Large intestine (tissue), 3 donors: ENCODE measurements at regions not wholly inside any gene's neighbourhood (a gene's known extent, or its start where the extent isn't known, plus 50 kb on each side); places are given as distances from the start of the nearest gene placed in this dataset.

Source experiments
- DNase-seq, 2 donors: peaks; one replicate each; pipeline versions ENCODE4 v3.0.0 to v3.0.0-alpha.2; 2013
- H3K27ac ChIP-seq: one replicate; pipeline ENCODE4 v1.5.1; 2013; ENCODE audit warnings: low read length
- H3K27me3 ChIP-seq: 2 replicates; pipeline ENCODE4 v1.6.1; 2013; ENCODE audit warnings: low read length; ENCODE audit not compliant: control insufficient read depth, insufficient read depth
- H3K36me3 ChIP-seq: 2 replicates; pipeline ENCODE4 v1.6.1; 2013; ENCODE audit warnings: low read length; ENCODE audit not compliant: control insufficient read depth, insufficient read depth
- H3K4me1 ChIP-seq: one replicate; pipeline ENCODE4 v1.6.1; 2013; ENCODE audit warnings: low read length; ENCODE audit not compliant: control insufficient read depth, insufficient read depth
- H3K4me3 ChIP-seq: one replicate; pipeline ENCODE4 v1.5.1; 2013; ENCODE audit warnings: low read length
- H3K9me3 ChIP-seq: one replicate; pipeline ENCODE4 v1.6.1; 2013; ENCODE audit warnings: mild to moderate bottlenecking, low read depth, low read length, moderate library complexity; ENCODE audit not compliant: control insufficient read depth
- WGBS: methylation state at CpG from one replicate; pipeline ENCODE4 v1.1.5; 2013; ENCODE audit warnings: low lambda C conversion rate; ENCODE audit not compliant: insufficient coverage; 5-methylcytosine and 5-hydroxymethylcytosine counted together

DNA sequence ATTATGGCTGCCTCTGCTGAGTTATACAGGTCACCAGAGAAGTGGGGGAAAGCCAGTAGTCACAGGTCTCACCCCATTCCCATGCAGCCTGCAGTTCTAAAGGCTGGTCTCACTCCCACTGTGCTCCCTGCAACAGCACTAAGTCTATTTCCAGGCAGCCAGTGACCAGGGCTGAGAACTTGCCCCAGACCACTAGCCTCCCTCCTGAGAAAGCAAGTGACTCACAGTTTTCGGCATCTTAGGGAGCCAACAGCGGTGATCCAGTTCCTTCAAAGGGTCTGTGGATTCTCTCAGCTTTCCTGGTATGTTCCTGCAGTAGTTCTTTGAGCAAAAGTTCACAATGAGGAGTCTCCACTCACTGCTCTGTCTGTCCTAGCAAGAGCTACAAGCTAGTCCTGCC lies 329.6 kb upstream of the MAP2 start:
- H3K36me3 ChIP-seq, result no peaks in the 10 kb centered on the region
- DNase-seq, result no peak
- no peak overlapping the region for H3K27ac ChIP-seq
- no peaks in the 10 kb centered on the region for H3K4me1 ChIP-seq
- H3K9me3 ChIP-seq, result no peaks in the 10 kb centered on the region
- H3K27me3 ChIP-seq, result no peaks in the 10 kb centered on the region
- no CpG with 5 or more reads among the region's 2 CpGs for WGBS
- H3K4me3 ChIP-seq, result no peak overlapping the region

DNA sequence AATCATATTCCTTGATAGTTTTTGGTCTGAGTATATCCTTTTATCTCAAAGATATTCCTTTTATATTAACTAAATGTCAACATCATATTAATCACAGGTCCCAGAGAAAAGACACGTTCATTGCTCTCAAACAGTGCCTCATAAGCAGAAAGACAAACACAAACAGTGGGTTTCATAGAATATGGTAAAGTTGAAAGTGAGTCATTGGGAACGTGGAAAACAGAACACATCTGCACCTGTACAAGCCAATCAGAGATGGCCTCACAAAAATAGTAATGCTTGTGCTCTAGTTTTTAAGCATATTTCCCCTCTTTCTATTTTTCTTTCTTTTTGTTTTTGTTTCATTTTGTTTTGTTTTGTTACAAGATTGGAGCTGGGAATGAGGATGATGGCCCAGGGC lies 328.4 kb upstream of the MAP2 start:
- Histone ChIP-seq H3K9me3 (no peaks in the 10 kb centered on the region), H3K4me3 (no peak overlapping the region), H3K27me3 (no peaks in the 10 kb centered on the region), H3K27ac (no peak overlapping the region), H3K4me1 (no peaks in the 10 kb centered on the region), H3K36me3 (no peaks in the 10 kb centered on the region)
- WGBS, result 30% methylated on average over 2 of the region's 2 CpGs
- DNase-seq, result no peak

DNA sequence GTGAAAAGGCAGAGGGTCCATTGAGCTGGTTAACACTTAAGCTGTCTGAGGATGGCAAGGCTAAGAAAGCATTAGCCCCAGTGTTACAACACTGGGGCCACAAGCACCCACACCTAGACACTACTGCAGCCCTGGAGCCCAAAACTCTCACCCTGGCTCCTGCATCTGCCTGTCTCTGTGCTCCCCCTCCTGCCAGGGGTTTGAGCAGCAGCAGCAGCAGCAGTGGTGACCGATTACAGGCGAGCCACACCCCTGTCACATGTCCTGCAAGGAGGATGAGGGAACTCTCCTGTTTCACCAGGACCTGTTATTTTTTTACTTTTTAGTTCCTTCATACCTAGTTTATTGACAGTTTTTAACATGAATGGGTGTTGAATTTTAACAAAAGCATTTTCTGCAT lies 326.7 kb upstream of the MAP2 start:
- Histone ChIP-seq H3K36me3 (no peaks in the 10 kb centered on the region), H3K9me3 (no peaks in the 10 kb centered on the region), H3K4me3 (no peak overlapping the region), H3K4me1 (no peaks in the 10 kb centered on the region), H3K27ac (no peak overlapping the region), H3K27me3 (no peaks in the 10 kb centered on the region)
- DNase-seq, result no peak
- WGBS, result no CpG with 5 or more reads among the region's 2 CpGs

DNA sequence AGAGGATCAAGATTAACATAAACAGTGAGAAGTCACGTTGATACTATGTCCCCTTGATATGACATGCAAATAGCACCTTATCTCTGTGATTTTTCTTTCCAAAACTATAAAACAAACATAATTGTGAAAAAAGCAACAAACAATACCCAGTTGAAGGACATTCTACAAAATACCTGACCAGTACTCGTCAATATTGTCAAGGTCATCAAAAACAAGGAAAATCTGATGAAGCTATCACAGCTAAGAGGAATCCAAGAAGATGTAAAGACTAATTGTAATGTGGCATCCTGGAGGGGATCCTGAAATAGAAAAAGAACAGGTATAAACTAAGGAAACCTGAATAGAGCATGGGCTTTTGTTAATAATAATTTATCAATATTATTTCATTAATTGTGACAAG lies 321.5 kb upstream of the MAP2 start:
- no peaks in the 10 kb centered on the region for H3K4me1 ChIP-seq
- H3K9me3 ChIP-seq, result no peaks in the 10 kb centered on the region
- no peaks in the 10 kb centered on the region for H3K36me3 ChIP-seq
- no peak for DNase-seq
- no peaks in the 10 kb centered on the region for H3K27me3 ChIP-seq
- 17% methylated on average over 1 of the region's 2 CpGs for WGBS
- no peak overlapping the region for H3K4me3 ChIP-seq
- no peak overlapping the region for H3K27ac ChIP-seq

- Histone ChIP-seq H3K27me3 (no peaks in the 10 kb centered on the region), H3K4me3 (no peak overlapping the region), H3K27ac (no peak overlapping the region), H3K4me1 (no peaks in the 10 kb centered on the region), H3K9me3 (no peaks in the 10 kb centered on the region), H3K36me3 (no peaks in the 10 kb centered on the region)
- DNase-seq, result no peak
- WGBS, result no CpG with 5 or more reads among the region's 6 CpGs
Observed at GRCh38 chr2:209113026-209113425, 310.8 kb upstream of the MAP2 start.

DNA sequence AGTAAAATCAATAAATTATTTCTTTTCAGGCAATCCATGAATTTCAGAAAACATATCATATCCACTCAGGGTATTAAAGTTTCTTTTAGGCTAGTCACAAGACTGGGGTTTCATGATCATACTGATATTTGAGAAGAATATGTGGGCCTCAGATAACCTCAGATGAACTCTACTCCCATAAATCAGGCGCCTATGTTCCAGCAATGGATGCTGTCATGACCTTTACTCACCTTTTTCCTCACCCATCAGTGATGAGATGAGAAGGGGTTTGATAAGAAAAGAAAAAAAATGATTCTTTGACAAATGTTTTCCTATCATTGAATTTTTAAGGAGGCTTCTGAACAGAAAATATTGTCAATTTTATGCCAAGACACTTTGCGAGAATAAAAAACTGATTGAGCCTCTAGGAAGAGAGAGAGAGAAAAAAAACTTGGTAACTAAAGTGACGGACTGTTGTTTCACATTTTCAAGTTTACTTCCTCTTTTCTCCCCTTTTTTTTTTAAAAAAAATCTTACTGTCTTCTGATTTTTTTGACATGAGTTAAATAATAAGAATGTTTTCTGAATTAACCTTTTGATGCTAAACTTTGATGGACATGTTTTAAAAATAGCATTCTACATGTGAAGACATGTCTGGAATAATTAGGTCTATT lies 309.1 kb upstream of the MAP2 start:
- Histone ChIP-seq H3K4me3 (no peak overlapping the region), H3K9me3 (no peaks in the 10 kb centered on the region), H3K36me3 (no peaks in the 10 kb centered on the region), H3K4me1 (no peaks in the 10 kb centered on the region), H3K27ac (no peak overlapping the region), H3K27me3 (no peaks in the 10 kb centered on the region)
- WGBS, result 80% methylated on average over 1 of the region's 3 CpGs
- no peak for DNase-seq

DNA sequence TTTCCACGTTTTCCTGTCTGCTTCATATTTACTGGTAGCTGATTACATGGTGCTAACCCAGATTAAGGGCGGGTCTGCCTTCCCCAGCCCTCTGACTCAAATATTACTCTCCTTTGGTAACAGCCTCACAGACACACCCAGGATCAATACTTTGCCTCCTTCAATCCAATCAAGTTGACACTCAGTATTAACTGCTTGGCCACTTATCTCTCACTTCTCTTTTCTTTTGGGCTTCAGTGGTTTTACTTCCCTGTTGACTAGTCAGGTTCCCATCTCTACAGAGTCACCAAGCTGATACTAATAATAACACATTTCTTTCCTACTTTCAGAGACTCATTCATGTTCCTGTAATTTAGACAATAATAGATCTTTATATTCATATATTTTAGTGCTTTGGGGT lies 302.2 kb upstream of the MAP2 start:
- Histone ChIP-seq H3K9me3 (no peaks in the 10 kb centered on the region), H3K27me3 (no peaks in the 10 kb centered on the region), H3K27ac (no peak overlapping the region), H3K36me3 (no peaks in the 10 kb centered on the region), H3K4me3 (no peak overlapping the region), H3K4me1 (no peaks in the 10 kb centered on the region)
- WGBS, result no CpG with 5 or more reads among the region's 2 CpGs
- no peak for DNase-seq

- no peak for DNase-seq
- H3K4me3 ChIP-seq, result no peak overlapping the region
- WGBS, result no CpG with 5 or more reads among the region's 1 CpG
Observed at GRCh38 chr2:209125291-209125690, 298.6 kb upstream of the MAP2 start.

DNA sequence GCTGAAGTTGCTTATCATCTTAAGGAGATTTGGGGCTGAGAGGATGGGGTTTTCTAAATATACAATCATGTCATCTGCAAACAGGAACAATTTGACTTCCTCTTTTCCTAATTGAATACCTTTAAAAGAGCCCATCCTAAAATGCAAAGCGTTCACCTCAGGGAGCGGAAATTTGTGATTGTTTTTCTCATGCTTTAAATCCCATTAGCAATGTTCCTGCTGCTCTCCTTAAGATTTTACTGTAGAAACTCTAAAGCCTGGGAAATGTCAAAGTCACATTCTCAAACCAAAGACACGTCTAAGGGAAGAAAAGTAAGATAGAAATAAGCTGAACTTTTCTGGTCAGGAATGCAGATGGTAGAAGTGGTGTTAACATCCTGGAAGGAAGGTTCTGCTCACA lies 285.8 kb upstream of the MAP2 start:
- no peaks in the 10 kb centered on the region for H3K4me1 ChIP-seq
- no peaks in the 10 kb centered on the region for H3K27me3 ChIP-seq
- no peaks in the 10 kb centered on the region for H3K36me3 ChIP-seq
- no peak overlapping the region for H3K27ac ChIP-seq
- H3K9me3 ChIP-seq, result no peaks in the 10 kb centered on the region
- no peak overlapping the region for H3K4me3 ChIP-seq
- whole genome bisulfite sequencing, result 100% methylated on average over 1 of the region's 3 CpGs
- no peak for DNase-seq

More at GRCh38 chr2:209125291-209125690, 298.6 kb upstream of the MAP2 start:
- Histone ChIP-seq H3K27ac (no peak overlapping the region), H3K4me1 (no peaks in the 10 kb centered on the region), H3K9me3 (no peaks in the 10 kb centered on the region), H3K36me3 (no peaks in the 10 kb centered on the region), H3K27me3 (no peaks in the 10 kb centered on the region)

GRCh38 chr2:209141142-209141541 lies 282.7 kb upstream of the MAP2 start:
- 0% methylated on average over 1 of the region's 3 CpGs for WGBS
- Histone ChIP-seq H3K27me3 (no peaks in the 10 kb centered on the region), H3K9me3 (peaks cover 2% of the 10 kb centered on the region), H3K27ac (no peak overlapping the region), H3K4me1 (no peaks in the 10 kb centered on the region), H3K36me3 (no peaks in the 10 kb centered on the region), H3K4me3 (no peak overlapping the region)
- DNase-seq, result no peak

DNA sequence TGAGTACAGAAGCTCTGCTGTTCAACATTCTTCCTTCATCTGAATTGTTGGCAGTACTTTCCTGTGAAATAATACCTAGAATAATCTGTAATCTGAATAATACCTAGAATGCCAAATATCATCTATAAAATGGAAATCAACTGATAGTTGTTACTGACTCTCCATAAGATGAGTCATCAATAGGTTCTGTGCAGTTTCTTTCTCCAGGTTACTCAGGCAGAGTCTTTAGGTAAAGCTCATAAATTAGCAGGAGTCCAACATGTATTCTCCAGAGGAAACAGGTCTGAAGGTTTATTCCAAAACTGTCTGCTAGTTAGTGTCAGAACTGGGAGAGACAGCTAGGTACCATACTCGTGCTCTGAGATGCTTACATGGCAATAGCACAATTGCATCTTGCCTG lies 282.0 kb upstream of the MAP2 start:
- no peak for DNase-seq
- Histone ChIP-seq H3K27me3 (no peaks in the 10 kb centered on the region), H3K9me3 (peaks cover 2% of the 10 kb centered on the region), H3K4me1 (no peaks in the 10 kb centered on the region), H3K27ac (no peak overlapping the region), H3K36me3 (no peaks in the 10 kb centered on the region), H3K4me3 (no peak overlapping the region)
- no CpG with 5 or more reads among the region's 1 CpG for WGBS
